Duodenal mucosa (tissue), 2 donors: ENCODE measurements at regions not wholly inside any gene's neighbourhood (a gene's known extent, or its start where the extent isn't known, plus 50 kb on each side); places are given as distances from the start of the nearest gene placed in this dataset.

Source experiments
- H3K27ac ChIP-seq: one replicate; pipeline ENCODE4 v1.7.0; 2013; ENCODE audit warnings: low read depth, low read length
- H3K27me3 ChIP-seq, 2 donors: one replicate each; pipeline ENCODE4 v1.7.0; 2013; ENCODE audit warnings: low read length in 2 of 2, control low read depth in 1 of 2; ENCODE audit not compliant: insufficient read depth in 2 of 2, control insufficient read depth in 1 of 2
- H3K36me3 ChIP-seq, 2 donors: one replicate each; pipeline ENCODE4 v1.7.0; 2013; ENCODE audit warnings: low read length in 2 of 2, control low read depth in 1 of 2; ENCODE audit not compliant: insufficient read depth in 2 of 2, control insufficient read depth in 1 of 2
- H3K4me1 ChIP-seq, 2 donors: one replicate each; pipeline ENCODE4 v1.7.0; 2013; ENCODE audit warnings: low read length in 2 of 2, control low read depth in 1 of 2; ENCODE audit not compliant: insufficient read depth in 2 of 2, control insufficient read depth in 1 of 2
- H3K4me3 ChIP-seq, 2 donors: one replicate each; pipeline ENCODE4 v1.7.0; 2013; ENCODE audit warnings: low read length in 2 of 2, low read depth in 1 of 2
- H3K9ac ChIP-seq, 2 donors: one replicate each; pipeline ENCODE4 v1.7.0; 2013; ENCODE audit warnings: low read length in 2 of 2, low read depth in 1 of 2
- H3K9me3 ChIP-seq, 2 donors: one replicate each; pipeline ENCODE4 v1.7.0; 2013; ENCODE audit warnings: low read length in 2 of 2, control low read depth in 1 of 2; ENCODE audit not compliant: control insufficient read depth in 1 of 2

GRCh38 chr9:90965226-90966030, 163.8 kb downstream of the SYK start:
- no peaks in the 10 kb centered on the region for H3K4me1 ChIP-seq
- no peaks in the 10 kb centered on the region for H3K9me3 ChIP-seq
- no peak overlapping the region for H3K4me3 ChIP-seq
- no peak overlapping the region for H3K9ac ChIP-seq
- no peak overlapping the region for H3K27ac ChIP-seq
- no peaks in the 10 kb centered on the region for H3K27me3 ChIP-seq
- no peaks in the 10 kb centered on the region for H3K36me3 ChIP-seq

- H3K27ac ChIP-seq: no peak overlapping the region
- H3K9ac ChIP-seq: no peak overlapping the region
- no peak overlapping the region for H3K4me3 ChIP-seq
- no peaks in the 10 kb centered on the region for H3K9me3 ChIP-seq
- H3K4me1 ChIP-seq: no peaks in the 10 kb centered on the region
- no peaks in the 10 kb centered on the region for H3K36me3 ChIP-seq
- no peaks in the 10 kb centered on the region for H3K27me3 ChIP-seq
These were observed 164.3 kb downstream of the SYK start for GRCh38 chr9:90966031-90966290.

DNA sequence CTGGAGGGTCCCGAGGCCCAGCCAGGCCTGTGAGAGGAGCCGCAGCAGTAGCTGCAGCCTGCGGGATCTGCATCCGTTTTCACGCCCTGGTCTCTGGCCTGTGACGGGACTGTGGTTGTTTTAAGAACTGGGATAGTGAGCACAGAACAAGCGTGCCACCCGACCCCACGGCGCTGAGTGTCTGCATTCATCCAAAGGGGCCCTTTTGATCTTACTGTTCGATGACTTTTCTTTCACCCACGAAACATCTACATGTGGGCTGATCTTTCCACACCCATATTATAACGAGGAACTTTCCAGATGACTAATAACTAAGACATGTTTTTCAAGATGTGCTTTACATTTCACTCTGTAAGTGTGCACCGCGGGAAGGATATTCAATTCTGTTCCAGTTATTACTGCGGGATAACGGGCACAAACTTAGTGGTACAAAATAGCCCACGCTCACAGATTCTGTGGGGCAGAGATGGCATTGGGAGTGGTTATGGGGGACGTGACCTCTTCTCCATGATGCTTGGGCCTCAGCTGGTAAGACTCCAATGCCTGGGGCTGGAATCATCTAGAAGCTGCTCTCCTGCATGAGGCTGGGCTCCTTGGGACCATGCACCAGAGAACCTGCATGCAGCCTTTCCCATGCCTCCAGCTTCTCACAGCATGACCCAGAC, 165.0 kb downstream of the SYK start:
- H3K4me1 ChIP-seq: no peaks in the 10 kb centered on the region
- H3K36me3 ChIP-seq: no peaks in the 10 kb centered on the region
- no peak overlapping the region for H3K27ac ChIP-seq
- no peak overlapping the region for H3K4me3 ChIP-seq
- H3K9ac ChIP-seq: no peak overlapping the region
- no peaks in the 10 kb centered on the region for H3K27me3 ChIP-seq
- H3K9me3 ChIP-seq: no peaks in the 10 kb centered on the region

- Histone ChIP-seq H3K4me1 (no peaks in the 10 kb centered on the region), H3K27me3 (no peaks in the 10 kb centered on the region), H3K36me3 (no peaks in the 10 kb centered on the region), H3K9me3 (no peaks in the 10 kb centered on the region), H3K9ac (no peak overlapping the region), H3K4me3 (no peak overlapping the region), H3K27ac (no peak overlapping the region)
These were observed 165.5 kb downstream of the SYK start for GRCh38 chr9:90967145-90967538.

DNA sequence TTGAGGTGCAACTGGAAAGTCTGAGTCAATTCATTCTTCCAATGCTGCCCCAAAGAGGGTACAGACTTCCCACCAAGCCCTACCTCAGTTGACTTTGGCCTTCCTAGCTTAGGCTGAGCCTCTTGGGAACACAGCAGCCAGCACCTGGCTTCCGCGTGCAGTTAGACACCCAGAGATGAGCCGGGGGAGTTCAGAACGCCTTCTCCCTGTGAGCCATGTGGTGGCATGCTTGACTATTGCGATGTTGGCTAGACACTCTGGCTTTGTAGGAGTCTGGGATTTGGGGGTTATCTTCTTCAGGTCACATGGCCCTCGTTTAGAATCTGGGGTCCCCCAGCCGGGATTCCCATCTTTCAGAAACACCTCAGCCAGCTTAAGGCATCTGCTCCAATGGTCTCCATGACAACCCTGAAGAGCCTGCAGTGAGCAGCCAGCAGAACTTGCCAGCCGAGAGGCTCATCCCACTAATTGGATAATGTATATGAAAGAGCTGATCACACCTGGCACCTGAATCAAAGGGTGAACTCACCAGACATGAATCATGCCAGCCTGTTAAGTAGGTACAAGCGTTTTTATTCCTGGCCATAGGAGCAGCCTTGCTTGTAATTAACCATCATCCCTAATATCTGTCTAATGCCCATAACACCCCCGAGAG, 167.5 kb downstream of the SYK start:
- Histone ChIP-seq H3K9me3 (no peaks in the 10 kb centered on the region), H3K4me1 (no peaks in the 10 kb centered on the region), H3K4me3 (no peak overlapping the region), H3K36me3 (no peaks in the 10 kb centered on the region), H3K9ac (no peak overlapping the region), H3K27me3 (no peaks in the 10 kb centered on the region), H3K27ac (no peak overlapping the region)

DNA sequence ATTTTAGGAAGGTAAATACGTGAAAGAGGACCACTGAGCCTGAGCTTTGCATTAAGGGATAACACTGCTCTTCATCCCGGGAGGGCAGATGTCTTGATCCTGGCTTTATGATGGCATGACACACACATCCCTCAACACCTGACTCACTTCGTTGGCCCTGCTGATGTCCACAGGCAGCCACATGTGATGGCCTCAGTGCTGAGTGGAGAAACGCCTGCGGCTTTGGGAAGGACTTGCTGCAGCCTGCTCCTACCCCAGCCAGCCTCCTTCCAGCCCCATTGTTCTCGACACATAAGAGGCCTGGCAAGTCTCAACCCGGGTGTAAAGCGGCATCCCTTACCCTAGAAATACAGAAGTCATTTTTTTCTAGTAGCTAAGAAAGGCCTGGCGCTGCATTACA, 169.0 kb downstream of the SYK start:
- H3K36me3 ChIP-seq: no peaks in the 10 kb centered on the region
- no peak overlapping the region for H3K27ac ChIP-seq
- H3K9ac ChIP-seq: no peak overlapping the region
- no peaks in the 10 kb centered on the region for H3K27me3 ChIP-seq
- H3K4me1 ChIP-seq: no peaks in the 10 kb centered on the region
- H3K4me3 ChIP-seq: no peak overlapping the region
- H3K9me3 ChIP-seq: no peaks in the 10 kb centered on the region

- Histone ChIP-seq H3K27me3 (no peaks in the 10 kb centered on the region), H3K9me3 (no peaks in the 10 kb centered on the region), H3K9ac (no peak overlapping the region), H3K4me1 (no peaks in the 10 kb centered on the region), H3K36me3 (no peaks in the 10 kb centered on the region), H3K4me3 (no peak overlapping the region), H3K27ac (no peak overlapping the region)
These were observed 170.4 kb downstream of the SYK start for GRCh38 chr9:90972057-90972456.

DNA sequence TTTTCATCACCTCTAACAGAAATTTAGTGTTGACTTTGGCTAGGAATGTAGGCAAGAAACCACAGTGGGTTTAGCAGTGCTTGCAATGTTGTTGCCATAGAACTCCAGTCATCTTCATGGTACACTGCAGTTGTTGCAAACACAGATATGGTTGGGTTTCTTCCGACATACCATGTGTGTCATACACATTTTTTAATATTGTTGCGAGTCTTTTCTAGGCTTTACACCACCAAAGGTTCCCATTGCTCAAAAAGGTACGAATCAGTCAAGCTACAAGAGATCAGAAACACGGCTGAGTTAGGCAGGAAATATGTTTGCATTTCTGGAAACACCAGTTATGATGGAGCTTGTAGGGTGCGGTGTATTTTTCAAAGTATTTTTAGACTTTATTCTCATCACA, 172.4 kb downstream of the SYK start:
- Histone ChIP-seq H3K9me3 (no peaks in the 10 kb centered on the region), H3K4me1 (no peaks in the 10 kb centered on the region), H3K9ac (no peak overlapping the region), H3K27me3 (no peaks in the 10 kb centered on the region), H3K36me3 (no peaks in the 10 kb centered on the region), H3K4me3 (no peak overlapping the region), H3K27ac (no peak overlapping the region)

DNA sequence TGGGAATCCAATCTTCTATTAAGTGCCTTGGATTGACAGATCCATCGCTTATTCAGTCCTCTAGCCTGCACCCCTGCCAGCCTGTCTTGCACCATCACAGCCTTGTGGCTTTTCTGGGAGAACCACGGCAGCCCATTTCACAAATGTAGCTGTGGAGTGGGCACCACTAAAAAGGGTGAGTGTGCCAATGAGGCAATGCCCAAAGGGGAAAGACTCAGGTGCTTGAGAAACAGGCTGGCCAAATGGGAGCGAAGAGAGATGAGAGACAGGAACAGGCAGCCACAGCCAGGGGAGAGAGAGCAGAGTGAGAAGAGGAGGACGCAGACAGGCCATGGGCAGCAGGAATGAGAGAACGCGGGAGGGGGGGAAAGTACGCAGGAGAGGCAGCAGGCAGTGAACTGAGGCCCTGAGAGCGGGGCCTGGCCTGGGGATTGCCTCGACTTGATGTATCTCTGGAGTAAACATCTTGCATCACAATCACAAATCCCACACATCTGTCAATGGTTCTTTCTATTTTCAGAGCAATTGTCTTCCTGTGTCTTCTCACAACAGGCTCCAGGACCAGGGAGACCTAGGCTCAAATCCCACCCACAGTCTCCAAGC, 173.1 kb downstream of the SYK start:
- H3K27me3 ChIP-seq: no peaks in the 10 kb centered on the region
- no peaks in the 10 kb centered on the region for H3K9me3 ChIP-seq
- no peak overlapping the region for H3K9ac ChIP-seq
- H3K36me3 ChIP-seq: no peaks in the 10 kb centered on the region
- no peaks in the 10 kb centered on the region for H3K4me1 ChIP-seq
- H3K4me3 ChIP-seq: no peak overlapping the region
- H3K27ac ChIP-seq: no peak overlapping the region

DNA sequence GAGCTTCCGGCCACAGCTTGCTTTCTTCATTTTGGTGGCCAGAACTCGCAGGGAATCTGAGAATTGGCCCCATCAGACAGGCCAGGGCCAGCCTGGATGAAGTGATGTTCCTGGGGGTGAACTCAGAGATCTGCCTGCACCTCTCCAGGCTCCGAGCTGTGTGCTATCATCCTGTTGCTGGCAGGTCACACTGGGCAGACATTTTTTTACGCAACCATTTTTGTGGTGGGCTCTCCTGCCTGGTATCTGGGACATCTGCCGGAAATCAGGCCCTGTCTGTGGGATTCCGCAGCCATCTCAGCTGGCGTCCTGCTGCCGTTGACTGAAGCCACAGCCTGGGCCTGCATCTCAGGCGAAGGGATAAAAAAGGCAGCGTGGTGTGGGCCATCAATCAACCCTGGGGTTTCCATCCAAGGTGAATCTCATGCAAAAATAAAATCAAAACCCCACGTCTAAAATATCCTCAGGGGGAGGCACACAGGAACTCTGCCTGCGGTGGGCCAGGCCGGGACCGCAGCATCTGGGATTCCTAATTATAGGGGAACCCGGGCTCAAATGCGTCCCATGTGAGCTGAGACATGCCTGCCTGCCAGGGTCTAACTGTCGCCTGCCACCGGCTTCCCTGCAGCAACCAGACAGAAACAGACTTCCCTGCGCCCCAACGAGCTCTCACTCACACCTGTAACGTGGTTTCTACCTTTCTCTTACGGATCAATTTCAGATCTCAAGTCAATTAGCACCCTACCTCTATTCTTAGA, 174.3 kb downstream of the SYK start:
- no peaks in the 10 kb centered on the region for H3K4me1 ChIP-seq

More for the DNA sequence above, 174.3 kb downstream of the SYK start:
- no peaks in the 10 kb centered on the region for H3K27me3 ChIP-seq
- no peak overlapping the region for H3K9ac ChIP-seq
- H3K36me3 ChIP-seq: no peaks in the 10 kb centered on the region
- no peak overlapping the region for H3K4me3 ChIP-seq
- H3K9me3 ChIP-seq: no peaks in the 10 kb centered on the region
- H3K27ac ChIP-seq: no peak overlapping the region
